Omental fat pad (tissue), 3 donors: ENCODE measurements at regions not wholly inside any gene's neighbourhood (a gene's known extent, or its start where the extent isn't known, plus 50 kb on each side); places are given as distances from the start of the nearest gene placed in this dataset.

Experiments
- ATAC-seq: fragments of 150-250 bp; one replicate; pipeline ENCODE4 v1.9.1; 2016; ENCODE audit warnings: mild to moderate bottlenecking, moderate library complexity; ENCODE audit not compliant: low FRiP score
- DNase-seq: peaks from one replicate; pipeline ENCODE4 v3.0.0-alpha.2; 2019; ENCODE audit warnings: low spot score
- TF ChIP-seq, protein P1 (sequence below), 3 donors: fragments of 450-650 bp; IDR thresholded peaks; one replicate each; pipeline ENCODE4 v1.5.1; 2016 to 2017; ENCODE audit warnings: antibody characterized with exemption in 3 of 3, mild to moderate bottlenecking in 3 of 3, moderate library complexity in 2 of 3

DNA sequence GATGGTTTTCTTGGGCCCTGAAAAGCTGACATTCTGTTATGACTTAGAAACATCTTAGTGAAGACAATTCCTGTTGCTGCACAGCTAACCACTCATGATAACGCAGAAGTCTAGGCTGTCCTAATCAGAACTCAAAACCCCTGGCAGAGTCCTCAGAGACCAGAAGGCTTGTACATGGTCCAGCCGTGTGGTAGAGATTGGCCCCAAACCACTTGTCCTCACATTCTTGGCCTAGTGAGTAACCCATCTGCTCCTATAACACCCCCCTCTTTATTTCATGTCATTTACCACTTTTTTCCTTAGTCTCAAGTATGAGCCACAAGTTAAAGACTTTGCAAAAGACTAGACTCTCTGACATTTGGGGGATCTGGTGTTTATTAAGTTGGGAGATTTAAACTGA, 116.5 kb upstream of the ADAMTS18 start:
- ATAC-seq (no peak), DNase-seq (no peak)
- TF ChIP-seq, protein P1, sequence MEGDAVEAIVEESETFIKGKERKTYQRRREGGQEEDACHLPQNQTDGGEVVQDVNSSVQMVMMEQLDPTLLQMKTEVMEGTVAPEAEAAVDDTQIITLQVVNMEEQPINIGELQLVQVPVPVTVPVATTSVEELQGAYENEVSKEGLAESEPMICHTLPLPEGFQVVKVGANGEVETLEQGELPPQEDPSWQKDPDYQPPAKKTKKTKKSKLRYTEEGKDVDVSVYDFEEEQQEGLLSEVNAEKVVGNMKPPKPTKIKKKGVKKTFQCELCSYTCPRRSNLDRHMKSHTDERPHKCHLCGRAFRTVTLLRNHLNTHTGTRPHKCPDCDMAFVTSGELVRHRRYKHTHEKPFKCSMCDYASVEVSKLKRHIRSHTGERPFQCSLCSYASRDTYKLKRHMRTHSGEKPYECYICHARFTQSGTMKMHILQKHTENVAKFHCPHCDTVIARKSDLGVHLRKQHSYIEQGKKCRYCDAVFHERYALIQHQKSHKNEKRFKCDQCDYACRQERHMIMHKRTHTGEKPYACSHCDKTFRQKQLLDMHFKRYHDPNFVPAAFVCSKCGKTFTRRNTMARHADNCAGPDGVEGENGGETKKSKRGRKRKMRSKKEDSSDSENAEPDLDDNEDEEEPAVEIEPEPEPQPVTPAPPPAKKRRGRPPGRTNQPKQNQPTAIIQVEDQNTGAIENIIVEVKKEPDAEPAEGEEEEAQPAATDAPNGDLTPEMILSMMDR (IDR thresholded peaks at IDR 0.05) = no peak

DNA sequence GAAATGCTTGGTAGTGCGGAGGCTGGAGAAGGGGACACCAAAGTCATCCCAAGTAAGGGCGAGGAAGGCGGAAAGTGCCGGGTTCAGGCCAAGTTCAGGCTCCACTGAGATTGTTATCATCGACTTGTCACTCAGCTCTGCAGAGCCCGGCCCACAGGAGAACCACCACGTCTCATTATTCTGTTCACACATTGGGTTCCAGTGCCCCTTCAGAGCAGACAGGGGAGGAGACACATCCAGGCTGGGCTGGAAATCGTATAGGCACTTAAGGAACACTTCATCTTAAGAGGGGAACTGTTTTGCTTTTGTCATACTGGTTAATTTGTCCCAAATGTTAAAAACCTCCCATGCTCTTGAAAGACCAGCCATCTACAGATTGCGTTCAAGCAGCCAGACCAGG, 118.3 kb upstream of the ADAMTS18 start:
- TF ChIP-seq, protein P1 (IDR thresholded peaks at IDR 0.05) = no peak
- ATAC-seq = no peak
- no peak for DNase-seq

DNA sequence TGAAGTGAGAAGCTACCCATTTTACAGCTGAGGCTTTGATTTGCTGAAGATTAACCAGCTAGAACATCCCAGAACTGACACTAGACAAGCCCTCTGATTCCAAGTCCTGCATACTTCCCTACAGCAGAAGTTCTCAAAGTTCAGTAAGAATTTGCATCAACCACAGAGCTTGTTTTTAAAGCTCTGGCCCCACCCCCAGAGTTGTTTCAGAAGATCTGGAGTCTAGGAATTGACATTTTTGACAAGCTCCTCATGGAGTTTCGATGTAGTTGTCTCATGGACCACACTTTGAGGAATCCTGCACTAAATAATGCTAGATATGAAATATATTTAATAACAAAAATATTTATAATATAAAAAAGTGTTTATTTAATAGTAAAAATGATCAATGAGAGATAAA, 120.3 kb upstream of the ADAMTS18 start:
- ATAC-seq (no peak), DNase-seq (no peak)
- TF ChIP-seq, protein P1 (IDR thresholded peaks at IDR 0.05) = no peak

DNA sequence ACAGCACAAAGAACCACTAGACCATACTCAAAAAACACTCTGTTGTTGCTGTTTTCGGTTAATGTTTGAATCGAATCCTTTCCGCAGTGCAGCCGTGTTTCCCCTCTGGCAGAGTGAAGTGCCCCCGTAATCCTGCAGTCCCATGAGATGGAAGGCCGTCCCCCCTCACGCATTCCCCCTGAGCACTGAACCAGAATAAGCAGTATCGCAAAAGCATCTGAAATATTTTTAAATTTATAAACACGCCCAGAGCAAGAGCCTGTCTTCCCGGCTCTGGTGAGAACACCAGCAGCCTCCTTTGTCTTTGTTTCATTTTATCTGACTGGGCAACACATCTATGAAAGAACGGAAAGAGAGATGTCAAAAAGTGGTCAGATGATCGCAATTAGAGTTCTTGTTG, 121.0 kb upstream of the ADAMTS18 start:
- ATAC-seq = no peak
- TF ChIP-seq, protein P1 (IDR thresholded peaks at IDR 0.05) = no peak

DNA sequence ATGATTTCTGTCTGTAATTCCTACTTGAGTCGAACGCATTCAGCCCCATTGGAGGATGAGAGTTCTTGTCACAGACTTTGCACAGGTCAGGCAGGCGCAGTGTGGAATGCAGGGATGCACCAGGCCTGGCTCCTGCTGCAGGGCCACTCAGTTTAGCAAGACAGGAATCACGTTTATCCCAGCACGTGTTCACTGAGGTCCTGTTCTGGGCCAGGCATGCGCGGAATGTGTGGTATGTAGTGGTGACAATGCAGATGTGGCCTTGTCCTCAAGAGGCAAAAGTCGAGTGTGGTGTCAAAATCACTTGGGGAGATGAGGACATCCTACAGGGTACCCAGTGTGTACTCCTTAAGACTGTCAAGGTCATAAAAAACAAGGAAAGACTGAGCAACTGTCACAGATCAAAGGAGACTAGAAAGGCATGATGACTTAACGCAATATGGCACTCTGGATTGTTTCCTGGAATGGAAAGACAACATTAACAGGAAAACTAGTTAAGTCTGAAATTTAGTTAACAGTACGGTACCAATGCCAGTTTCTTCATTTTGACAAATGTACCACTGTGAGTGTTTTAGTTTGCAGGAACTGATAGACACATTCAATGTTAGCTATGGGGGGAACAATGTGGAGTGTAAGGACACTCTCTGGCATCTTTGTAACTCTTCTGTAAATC, 121.5 kb upstream of the ADAMTS18 start:
- no peak for ATAC-seq
- TF ChIP-seq, protein P1 (IDR thresholded peaks at IDR 0.05) = no peak
- DNase-seq = no peak

More for the DNA sequence above, 121.0 kb upstream of the ADAMTS18 start:
- DNase-seq = no peak

DNA sequence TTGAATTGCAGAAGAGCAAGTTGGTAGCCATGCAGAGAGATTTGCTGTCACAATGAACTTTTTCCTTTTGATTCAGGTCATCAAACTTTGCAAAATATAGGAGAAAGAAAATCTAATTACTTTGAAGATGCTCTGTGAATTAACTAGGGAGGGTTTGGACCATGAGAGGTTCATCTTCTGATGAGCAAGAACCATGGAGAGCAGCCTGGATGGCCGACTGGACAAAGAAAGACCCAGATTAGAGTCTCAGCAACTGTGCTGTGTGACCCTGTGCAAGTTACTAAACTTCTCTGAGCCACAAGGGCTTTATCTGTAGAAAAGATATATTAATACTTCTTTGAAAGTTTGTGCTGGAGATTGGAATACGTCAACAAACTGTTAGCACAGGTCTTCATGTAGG, 122.6 kb upstream of the ADAMTS18 start:
- ATAC-seq = no peak

DNA sequence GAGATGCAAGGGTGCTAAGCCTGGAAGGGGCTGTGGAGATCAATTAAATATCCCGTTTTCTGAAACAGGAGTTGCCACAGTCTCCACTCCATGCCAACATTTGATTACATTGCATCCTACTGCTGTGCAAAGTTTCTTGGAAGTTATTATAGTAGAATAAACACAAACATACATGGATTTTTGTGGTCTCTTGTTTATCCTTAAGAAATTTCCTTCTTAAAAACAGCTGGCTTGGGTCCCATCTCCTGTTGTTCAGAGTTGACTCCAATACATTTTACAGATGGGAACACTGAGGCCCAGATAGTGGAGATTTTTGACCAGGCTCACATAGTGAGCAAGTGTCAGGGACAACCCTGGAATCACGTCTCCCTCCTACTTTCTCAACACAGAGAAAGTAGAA, 124.0 kb upstream of the ADAMTS18 start:
- TF ChIP-seq, protein P1 (IDR thresholded peaks at IDR 0.05) = no peak
- no peak for DNase-seq
- ATAC-seq = no peak

More for the DNA sequence above, 122.6 kb upstream of the ADAMTS18 start:
- TF ChIP-seq, protein P1 (IDR thresholded peaks at IDR 0.05) = no peak
- DNase-seq = no peak
